ENCODE measurements at regions not wholly inside any gene's neighbourhood (a gene's known extent, or its start where the extent isn't known, plus 50 kb on each side); places are given as distances from the start of the nearest gene placed in this dataset.
A peak's percentile ranks its signal among the peaks of the same experiment; 100 is the strongest.

GRCh38 chr15:70214276-70214675, 116.6 kb upstream of the TLE3 start:
- no peak for DNase-seq

- DNase-seq = no peak
Measured at GRCh38 chr15:70213794-70214193, 116.1 kb upstream of the TLE3 start.

DNA sequence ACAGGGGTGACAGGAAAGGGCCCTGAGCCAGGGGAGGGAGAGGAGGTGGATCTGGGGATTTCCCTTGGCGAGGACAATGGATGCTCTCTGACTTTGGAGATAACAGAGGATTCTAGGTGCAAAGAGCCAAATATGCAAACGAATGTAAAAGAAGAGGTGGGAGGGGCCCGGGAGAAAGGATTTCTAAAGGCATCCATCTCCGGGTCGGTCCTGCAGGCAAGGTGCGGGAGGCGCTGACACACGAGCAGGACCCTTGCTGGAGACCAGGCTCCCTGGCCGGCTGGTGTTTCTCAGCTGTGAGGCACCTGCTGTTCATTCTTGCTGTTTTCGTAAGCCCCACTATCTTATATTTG, 115.2 kb upstream of the TLE3 start:
- DNase-seq = no peak

DNA sequence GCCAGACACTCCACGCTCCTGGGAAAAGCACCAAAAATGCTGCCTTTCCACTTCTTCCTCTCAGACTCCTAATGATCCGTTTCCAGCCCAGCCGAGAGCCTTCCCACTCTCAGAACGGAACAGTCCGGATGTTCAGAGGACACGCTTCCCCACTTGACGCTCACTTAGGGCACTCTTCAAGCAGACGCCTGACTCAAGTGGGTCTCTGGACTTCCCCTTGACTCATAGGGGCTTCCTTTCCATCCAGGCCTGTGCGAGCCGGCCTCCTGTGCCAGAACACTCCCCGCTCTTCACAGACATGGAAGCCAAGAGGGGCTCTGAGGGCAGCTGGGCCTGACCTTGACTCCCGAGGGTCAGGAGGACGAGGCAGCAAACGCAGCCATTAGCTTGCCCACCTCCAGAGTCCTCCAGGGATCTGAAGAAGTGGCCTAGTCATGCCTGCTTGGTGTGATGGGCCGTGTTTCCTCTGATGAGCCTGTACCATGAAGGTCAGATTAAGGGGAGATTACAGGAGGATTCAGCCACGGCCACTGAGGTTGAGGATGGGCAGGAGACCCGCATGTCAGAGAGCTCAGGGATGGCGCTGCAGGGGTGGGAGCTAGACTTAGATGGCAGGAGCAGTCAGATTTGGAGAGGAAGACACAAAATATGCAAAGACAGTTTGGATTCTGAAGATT, 114.7 kb upstream of the TLE3 start:
- no peak for DNase-seq

DNA sequence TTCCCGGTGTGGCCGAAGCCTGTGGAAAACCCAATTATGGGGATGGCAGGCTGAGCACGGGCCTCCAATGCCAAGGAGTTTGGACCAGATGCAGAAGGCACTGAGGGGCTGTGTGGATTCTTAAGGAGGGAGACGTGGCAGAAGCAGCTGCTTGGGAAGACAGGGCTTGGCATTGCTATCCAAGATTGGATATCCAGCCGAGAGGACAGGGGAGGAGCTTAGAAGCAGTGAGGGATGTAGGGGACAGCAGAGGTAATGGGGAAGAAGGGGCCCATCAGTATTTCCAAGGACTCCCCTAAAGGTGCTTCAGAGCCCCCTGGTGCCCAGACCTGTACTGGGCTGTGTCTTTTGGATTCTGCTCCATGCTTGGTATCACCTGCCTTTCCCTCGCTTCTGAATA, 112.8 kb upstream of the TLE3 start:
- no peak for DNase-seq

GRCh38 chr15:70210076-70210475, 112.4 kb upstream of the TLE3 start:
- no peak for DNase-seq

- DNase-seq = no peak
Measured at GRCh38 chr15:70209499-70209898, 111.8 kb upstream of the TLE3 start.

GRCh38 chr15:70208332-70208731, 110.6 kb upstream of the TLE3 start:
- DNase-seq = no peak

- DNase-seq = no peak
Measured at GRCh38 chr15:70206668-70207067, 109.0 kb upstream of the TLE3 start.

- DNase-seq = no peak
Measured at GRCh38 chr15:70204652-70205051, 106.9 kb upstream of the TLE3 start.

GRCh38 chr15:70203981-70204560, 106.4 kb upstream of the TLE3 start:
- no peak for DNase-seq

GRCh38 chr15:70202756-70203155, 105.0 kb upstream of the TLE3 start:
- DNase-seq = no peak

- DNase-seq = no peak
Measured at GRCh38 chr15:70201425-70201775, 103.7 kb upstream of the TLE3 start.

DNA sequence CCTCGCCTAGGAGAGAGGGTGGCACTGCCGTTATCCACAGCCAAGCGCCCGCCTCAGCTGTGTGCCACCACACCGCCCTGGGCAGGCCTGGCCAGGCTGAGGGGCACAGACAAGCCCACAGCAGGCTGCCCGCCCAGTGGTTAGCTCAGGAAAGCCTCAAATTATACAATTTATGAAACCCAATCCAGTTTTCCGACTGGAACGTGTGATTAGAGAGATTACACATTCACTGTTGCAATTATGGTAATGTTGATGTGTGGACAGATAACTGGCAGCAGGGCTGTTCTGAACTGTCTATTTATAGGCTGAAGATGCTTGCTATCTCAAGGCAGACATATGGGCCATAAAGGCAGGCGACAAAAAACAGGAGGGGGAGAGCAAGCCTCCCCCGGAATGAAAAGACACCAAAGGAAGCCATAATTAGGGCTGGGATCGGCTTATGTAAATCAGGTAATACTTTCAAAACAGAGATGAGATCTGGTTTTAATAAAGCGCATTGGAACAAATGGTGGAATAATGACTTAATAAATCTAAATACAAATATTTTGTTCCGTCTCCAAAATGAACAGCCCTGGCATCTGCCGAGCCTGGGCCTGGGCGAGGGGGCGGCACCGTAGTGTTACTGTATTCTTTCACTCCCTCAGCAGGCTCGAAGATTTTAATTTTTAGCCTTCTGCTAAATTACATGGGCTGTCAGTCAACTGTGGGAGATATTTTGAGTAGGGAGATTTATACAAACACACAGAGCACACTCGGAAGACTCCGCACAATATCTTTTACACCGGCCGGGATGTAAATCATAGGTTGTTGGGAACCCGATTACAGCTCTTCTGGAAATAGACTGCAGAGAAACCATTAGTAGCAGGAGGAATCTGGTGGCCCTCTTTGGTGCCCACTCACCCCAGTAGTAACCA, 103.1 kb upstream of the TLE3 start:
- peak; percentile 7 for DNase-seq

DNA sequence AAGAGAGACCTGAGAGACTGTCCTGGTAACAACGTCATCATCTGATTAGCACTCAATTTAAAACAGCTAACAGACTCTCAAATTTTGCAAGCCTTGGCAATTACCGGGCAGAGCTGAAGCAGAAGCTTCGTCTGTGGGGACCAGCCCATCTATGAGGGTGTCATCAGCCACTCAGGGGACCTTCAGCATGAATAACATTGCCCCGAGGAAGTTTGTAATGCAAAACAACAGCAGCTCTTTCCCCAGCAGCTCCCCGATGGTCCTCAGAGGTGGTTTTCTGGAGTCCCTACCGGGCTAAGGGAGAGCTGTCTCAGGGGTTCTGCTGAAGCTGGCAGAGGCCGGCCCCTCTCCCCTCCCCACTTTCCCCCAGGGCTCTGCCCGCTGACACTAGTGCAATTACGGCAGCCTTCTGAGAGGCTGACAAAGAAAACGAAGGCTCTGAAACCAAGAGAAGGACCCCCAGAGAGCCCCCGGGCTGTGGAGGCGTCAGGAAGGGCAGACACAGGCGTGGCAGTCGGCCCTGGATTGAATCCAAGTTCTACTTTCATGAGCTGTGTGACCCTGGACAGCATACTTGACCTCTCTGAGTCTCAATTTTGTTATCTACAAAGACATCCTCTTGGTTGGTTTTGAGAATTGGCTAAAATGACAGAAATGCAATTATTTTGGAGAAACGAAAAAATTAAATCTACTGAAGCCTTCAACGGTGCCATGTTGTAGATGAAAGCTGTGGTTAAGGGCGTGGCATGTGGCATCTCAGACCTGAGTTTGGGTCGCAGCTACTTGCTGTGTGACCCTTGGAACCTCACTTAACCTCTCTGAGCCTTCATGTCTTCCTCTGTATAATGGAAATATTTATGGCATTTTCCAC, 102.1 kb upstream of the TLE3 start:
- DNase-seq = no peak

DNA sequence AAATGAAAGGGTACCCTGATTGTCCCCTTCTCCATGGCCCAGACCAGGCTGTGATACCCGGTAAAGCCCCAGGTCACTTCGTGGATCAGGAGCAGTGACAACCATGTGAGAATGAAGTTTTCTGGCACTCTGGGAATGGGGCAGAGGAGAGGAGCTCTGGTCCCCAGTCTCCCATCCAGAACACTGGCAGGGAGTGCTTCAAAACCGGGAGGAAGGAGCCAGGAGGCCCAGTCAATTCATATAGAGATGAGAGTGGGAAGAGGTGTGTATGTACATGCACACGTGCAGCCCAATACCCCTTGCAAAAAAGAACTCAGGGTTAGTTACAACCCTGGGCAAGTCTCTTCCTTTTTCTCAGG, 101.4 kb upstream of the TLE3 start:
- DNase-seq = no peak

DNA sequence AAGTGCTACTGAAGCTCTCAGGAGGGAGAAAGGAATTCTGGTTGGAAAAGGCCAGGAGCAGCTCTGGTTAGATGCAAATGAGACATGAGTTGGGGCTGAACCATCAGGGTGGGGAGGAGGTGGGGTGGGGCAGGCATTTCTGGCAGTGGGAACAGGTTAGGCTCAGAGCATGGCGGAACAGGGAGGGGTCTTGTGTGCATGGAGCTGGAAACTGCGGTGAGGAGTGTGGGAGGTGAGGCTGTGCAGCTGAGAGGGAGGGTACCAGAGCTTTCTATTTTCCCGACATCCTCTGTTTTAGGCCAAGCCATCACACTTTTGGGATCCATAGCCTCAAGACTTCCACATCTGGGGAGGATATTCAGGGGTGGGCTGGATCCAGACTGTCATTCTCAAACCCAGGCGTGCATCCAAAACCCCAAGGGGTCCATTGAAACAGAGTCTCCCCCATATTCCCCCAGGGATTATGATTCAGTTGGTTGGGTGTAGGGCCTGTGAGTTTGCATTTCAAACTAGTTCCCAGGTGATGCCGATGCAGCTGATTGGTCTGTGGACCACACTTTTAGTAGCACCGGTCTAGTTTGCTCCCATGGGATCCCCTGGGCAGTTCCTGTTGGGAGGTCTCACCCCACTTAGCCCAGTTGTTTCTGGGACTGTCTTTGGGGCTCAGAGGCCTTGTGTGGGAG, 100.9 kb upstream of the TLE3 start:
- DNase-seq = no peak

GRCh38 chr15:70197945-70198361, 100.2 kb upstream of the TLE3 start:
- DNase-seq = no peak

GRCh38 chr15:70197318-70197944, 99.7 kb upstream of the TLE3 start:
- no peak for DNase-seq

- DNase-seq = no peak
Measured at GRCh38 chr15:70196372-70197316, 98.9 kb upstream of the TLE3 start.

All from MV-4-11 (cell line).